GM13976 (cell line): ENCODE measurements at regions not wholly inside any gene's neighbourhood (a gene's known extent, or its start where the extent isn't known, plus 50 kb on each side); places are given as distances from the start of the nearest gene placed in this dataset.

Experiments
- DNase-seq: peaks from one replicate; pipeline ENCODE4 v3.0.0; 2012; ENCODE audit warnings: low spot score
- CTCF ChIP-seq: IDR thresholded peaks from 2 replicates; pipeline ENCODE4 v1.5.1; 2012; ENCODE audit warnings: borderline replicate concordance, mild to moderate bottlenecking; ENCODE audit not compliant: insufficient read depth; ENCODE audit errors: extremely low read depth, missing control alignments, control extremely low read depth
- in situ Hi-C: fragments of 300-500 bp; cut with MboI; formaldehyde crosslinking; loops from one replicate; pipeline ENCODE4 v1.12.0; 2022; ENCODE audit warnings: low sequenced_read_pairs, mixed read lengths, inconsistent platforms; ENCODE audit not compliant: unreplicated experiment

DNA sequence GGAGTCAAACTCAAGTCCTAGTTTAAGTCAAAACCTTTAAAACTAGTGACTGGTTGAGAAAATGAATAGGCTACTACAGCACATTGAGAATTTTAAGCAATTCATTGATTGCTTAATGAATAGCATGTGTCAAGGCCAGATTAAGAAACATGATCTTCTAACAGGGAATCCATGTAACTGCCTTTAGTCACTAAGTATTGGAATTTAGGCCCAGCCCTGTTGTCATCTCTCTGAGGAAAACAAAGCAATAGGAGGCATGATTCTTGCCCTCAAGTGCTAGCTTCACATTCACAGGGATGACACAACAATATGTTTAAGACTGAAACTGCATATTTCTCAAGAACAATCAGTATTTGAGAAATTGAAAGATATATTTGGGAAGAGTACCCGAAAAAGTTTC, 70.0 kb upstream of the PTGS2 start:
- no peak for TF ChIP-seq CTCF
- in situ Hi-C loops: no loop called here
- no peak for DNase-seq

DNA sequence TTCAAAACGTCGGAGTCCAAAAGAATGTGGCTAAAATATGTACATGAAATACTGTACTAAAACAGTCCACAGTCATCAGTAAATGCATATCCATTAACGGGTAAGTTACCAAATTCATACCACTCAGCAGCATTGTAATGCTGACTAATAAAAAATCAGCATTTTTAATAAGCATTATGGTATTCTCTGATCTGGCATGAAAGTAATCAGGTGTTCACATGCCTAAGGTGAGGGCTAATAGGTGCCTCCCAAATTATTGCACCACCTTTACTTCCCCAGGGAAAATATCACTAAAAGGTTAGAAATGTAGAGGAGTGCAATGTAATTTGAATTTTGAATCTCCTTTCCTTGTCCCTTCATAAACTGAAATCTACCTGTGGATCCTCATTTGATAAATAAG, 69.6 kb upstream of the PTGS2 start:
- in situ Hi-C loops: no loop called here

DNA sequence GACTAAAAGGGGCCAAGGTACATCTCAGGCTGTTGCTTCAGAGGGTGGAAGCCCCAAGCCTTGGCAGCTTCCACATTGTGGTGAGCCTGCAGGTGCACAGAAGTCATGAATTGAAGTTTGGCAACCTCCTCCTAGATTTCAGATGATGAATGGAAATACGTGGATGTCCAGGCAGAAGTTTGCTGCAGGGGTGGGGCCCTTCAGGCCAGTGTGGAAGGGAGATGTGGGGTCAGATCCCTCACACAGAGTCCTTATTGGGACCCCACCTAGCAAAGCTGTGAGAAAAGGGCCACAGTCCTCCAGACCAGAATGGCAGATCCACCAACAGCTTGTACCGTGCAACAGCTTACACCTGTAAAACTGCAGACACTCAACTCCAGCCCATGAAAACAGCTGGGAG, 67.4 kb upstream of the PTGS2 start:
- in situ Hi-C loops: no loop called here
- no peak for DNase-seq
- TF ChIP-seq CTCF: no peak

More for the DNA sequence above, 69.6 kb upstream of the PTGS2 start:
- TF ChIP-seq CTCF: no peak
- DNase-seq: no peak

DNA sequence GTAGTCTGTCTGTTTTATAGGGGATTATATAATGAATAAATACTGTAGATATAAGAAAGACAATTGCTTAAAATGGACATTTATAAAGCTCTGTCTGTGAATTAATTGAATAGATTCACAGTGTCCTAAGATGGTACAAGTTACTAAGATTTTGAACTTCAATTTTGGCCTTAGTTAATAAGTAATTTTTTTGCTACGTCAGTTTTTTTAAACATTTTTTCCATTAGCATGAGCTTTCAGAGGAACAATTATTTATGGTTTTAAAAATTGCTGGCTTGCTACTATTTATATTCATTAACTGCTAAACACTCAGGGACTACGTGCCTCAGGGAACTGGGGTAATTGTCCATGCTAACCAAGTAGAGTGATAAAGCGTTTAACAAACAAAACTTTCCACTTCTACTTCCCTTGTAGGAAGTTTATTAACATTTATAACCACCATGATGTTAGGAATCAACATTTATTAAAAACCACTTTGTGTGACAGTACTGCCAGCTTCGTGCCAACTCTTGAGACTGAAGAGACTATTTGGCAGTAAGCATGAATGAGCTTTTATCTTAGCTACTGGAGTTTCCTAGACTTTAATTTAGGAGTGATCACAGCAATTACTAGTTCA, 65.4 kb upstream of the PTGS2 start:
- TF ChIP-seq CTCF: no peak
- in situ Hi-C loops: no loop called here
- no peak for DNase-seq

DNA sequence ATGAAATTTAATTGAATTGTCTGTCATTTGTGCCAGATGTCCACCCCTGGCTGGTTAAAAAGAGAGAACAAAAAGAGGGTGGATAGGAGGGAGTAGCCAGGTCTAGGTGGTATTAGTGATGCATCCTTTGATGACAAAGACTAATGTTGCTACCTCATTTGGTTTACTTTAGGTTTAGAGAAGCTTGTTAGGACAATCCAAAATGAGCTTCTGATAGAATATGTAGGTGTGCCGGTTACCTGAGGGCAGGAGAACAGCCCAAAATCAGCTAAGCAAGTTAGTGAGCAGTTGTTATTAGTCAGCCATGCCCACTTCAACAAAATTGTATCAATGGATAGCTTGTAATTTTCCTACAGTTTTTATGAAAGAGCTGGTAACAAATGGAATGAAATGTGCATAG, 61.4 kb upstream of the PTGS2 start:
- in situ Hi-C loops: no loop called here
- no peak for TF ChIP-seq CTCF
- no peak for DNase-seq

GRCh38 chr1:186740324-186740723, 60.1 kb upstream of the PTGS2 start:
- no peak for TF ChIP-seq CTCF

More at GRCh38 chr1:186740324-186740723, 60.1 kb upstream of the PTGS2 start:
- in situ Hi-C loops: no loop called here
- no peak for DNase-seq
